ENCODE measurements at regions not wholly inside any gene's neighbourhood (a gene's known extent, or its start where the extent isn't known, plus 50 kb on each side); places are given as distances from the start of the nearest gene placed in this dataset.

DNA sequence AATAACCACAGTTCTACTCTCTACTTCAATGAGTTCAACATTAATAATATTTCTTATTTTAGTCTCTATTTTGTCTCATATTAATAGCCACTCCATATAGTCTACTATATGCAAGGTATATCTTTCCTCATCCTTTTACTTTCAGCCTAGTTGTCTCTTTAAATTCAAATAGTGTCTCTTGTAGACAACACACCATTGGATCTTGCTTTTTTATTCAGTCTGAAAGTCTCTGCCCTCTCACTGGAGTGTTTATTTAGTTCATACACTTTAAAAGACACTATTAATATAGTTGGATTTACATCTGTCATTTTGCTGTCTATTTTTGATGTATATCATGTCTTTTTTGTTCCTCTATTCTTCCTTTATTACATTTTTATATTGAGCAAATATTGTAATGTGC is 103.5 kb downstream of the RFPL4B start:
- TF ChIP-seq SRF (IDR thresholded peaks at IDR 0.05; ENCODE audit: low read depth) (no peak), FOSL1 (IDR thresholded peaks at IDR 0.05; ENCODE audit: low read depth) (no peak)
- TF ChIP-seq, protein P1, sequence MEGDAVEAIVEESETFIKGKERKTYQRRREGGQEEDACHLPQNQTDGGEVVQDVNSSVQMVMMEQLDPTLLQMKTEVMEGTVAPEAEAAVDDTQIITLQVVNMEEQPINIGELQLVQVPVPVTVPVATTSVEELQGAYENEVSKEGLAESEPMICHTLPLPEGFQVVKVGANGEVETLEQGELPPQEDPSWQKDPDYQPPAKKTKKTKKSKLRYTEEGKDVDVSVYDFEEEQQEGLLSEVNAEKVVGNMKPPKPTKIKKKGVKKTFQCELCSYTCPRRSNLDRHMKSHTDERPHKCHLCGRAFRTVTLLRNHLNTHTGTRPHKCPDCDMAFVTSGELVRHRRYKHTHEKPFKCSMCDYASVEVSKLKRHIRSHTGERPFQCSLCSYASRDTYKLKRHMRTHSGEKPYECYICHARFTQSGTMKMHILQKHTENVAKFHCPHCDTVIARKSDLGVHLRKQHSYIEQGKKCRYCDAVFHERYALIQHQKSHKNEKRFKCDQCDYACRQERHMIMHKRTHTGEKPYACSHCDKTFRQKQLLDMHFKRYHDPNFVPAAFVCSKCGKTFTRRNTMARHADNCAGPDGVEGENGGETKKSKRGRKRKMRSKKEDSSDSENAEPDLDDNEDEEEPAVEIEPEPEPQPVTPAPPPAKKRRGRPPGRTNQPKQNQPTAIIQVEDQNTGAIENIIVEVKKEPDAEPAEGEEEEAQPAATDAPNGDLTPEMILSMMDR (IDR thresholded peaks at IDR 0.05 in 2 of 3, conservative IDR thresholded peaks at IDR 0.05 in 1 of 3; ENCODE audit: borderline replicate concordance in 1 of 3, insufficient read depth in 1 of 3, low read depth in 2 of 3, low read length in 2 of 3): no peak
